ENCODE measurements at regions not wholly inside any gene's neighbourhood (a gene's known extent, or its start where the extent isn't known, plus 50 kb on each side); places are given as distances from the start of the nearest gene placed in this dataset.
A peak's percentile ranks its signal among the peaks of the same experiment; 100 is the strongest.
"Not testable (repeated sequence)": the region's sequence is repeated elsewhere in the genome, so short reads cannot be mapped to it uniquely, and the experiment has no call there.

GRCh38 chr1:229017091-229017490 lies 253.8 kb upstream of the RAB4A start:
- no peak for DNase-seq

- DNase-seq: no peak
These were observed 252.1 kb upstream of the RAB4A start for GRCh38 chr1:229018674-229019295.

- no peak for DNase-seq
These were observed 251.1 kb upstream of the RAB4A start for GRCh38 chr1:229019663-229020271.

- not testable (repeated sequence) for DNase-seq
These were observed 249.9 kb upstream of the RAB4A start for GRCh38 chr1:229021034-229021433.

GRCh38 chr1:229022595-229023333 lies 248.1 kb upstream of the RAB4A start:
- no peak for DNase-seq

GRCh38 chr1:229023651-229024300 lies 247.1 kb upstream of the RAB4A start:
- DNase-seq: no peak

GRCh38 chr1:229024528-229025130 lies 246.3 kb upstream of the RAB4A start:
- DNase-seq: no peak

GRCh38 chr1:229025576-229025975 lies 245.3 kb upstream of the RAB4A start:
- DNase-seq: peak; percentile 7

GRCh38 chr1:229027158-229027557 lies 243.8 kb upstream of the RAB4A start:
- no peak for DNase-seq

GRCh38 chr1:229027622-229028182 lies 243.2 kb upstream of the RAB4A start:
- no peak for DNase-seq

GRCh38 chr1:229028544-229028943 lies 242.4 kb upstream of the RAB4A start:
- no peak for DNase-seq

GRCh38 chr1:229028987-229029878 lies 241.7 kb upstream of the RAB4A start:
- DNase-seq: no peak

GRCh38 chr1:229029879-229030235 lies 241.1 kb upstream of the RAB4A start:
- DNase-seq: no peak

GRCh38 chr1:229030630-229031029 lies 240.3 kb upstream of the RAB4A start:
- no peak for DNase-seq

- DNase-seq: no peak
These were observed 239.8 kb upstream of the RAB4A start for GRCh38 chr1:229031061-229031460.

GRCh38 chr1:229031481-229032341 lies 239.2 kb upstream of the RAB4A start:
- no peak for DNase-seq

- no peak for DNase-seq
These were observed 238.5 kb upstream of the RAB4A start for GRCh38 chr1:229032375-229032774.

- no peak for DNase-seq
These were observed 237.4 kb upstream of the RAB4A start for GRCh38 chr1:229033480-229033879.

- no peak for DNase-seq
These were observed 236.6 kb upstream of the RAB4A start for GRCh38 chr1:229034342-229034741.

- no peak for DNase-seq
These were observed 235.7 kb upstream of the RAB4A start for GRCh38 chr1:229035054-229035747.

Measured in COR-L47 (cell line).